ENCODE measurements at regions not wholly inside any gene's neighbourhood (a gene's known extent, or its start where the extent isn't known, plus 50 kb on each side); places are given as distances from the start of the nearest gene placed in this dataset.

GRCh38 chr9:78671785-78672184, 374.9 kb downstream of the PSAT1 start:
- no peak overlapping the region for H3K27ac ChIP-seq (ENCODE audit: insufficient read depth, low read depth, low read length, poor library complexity, severe bottlenecking)
- H3K9me3 ChIP-seq (ENCODE audit: control insufficient read depth, low read length) = no peaks in the 10 kb centered on the region
- WGBS, 2 experiments = 93 to 97% methylated on average over 2 of the region's 3 CpGs
- H3K4me3 ChIP-seq (ENCODE audit: insufficient read depth, low read depth, low read length) = no peak overlapping the region
- H3K36me3 ChIP-seq (ENCODE audit: control insufficient read depth, insufficient read depth, low read length) = no peaks in the 10 kb centered on the region
- no peaks in the 10 kb centered on the region for H3K27me3 ChIP-seq (ENCODE audit: control insufficient read depth, insufficient read depth, low read length, poor library complexity, severe bottlenecking)
- H3K4me1 ChIP-seq (ENCODE audit: control insufficient read depth, insufficient read depth, low read length) = no peaks in the 10 kb centered on the region

GRCh38 chr9:78674874-78675273, 377.9 kb downstream of the PSAT1 start:
- Histone ChIP-seq H3K4me3 (ENCODE audit: insufficient read depth, low read depth, low read length) (no peak overlapping the region), H3K9me3 (ENCODE audit: control insufficient read depth, low read length) (no peaks in the 10 kb centered on the region), H3K4me1 (ENCODE audit: control insufficient read depth, insufficient read depth, low read length) (no peaks in the 10 kb centered on the region), H3K27me3 (ENCODE audit: control insufficient read depth, insufficient read depth, low read length, poor library complexity, severe bottlenecking) (no peaks in the 10 kb centered on the region), H3K36me3 (ENCODE audit: control insufficient read depth, insufficient read depth, low read length) (no peaks in the 10 kb centered on the region), H3K27ac (ENCODE audit: insufficient read depth, low read depth, low read length, poor library complexity, severe bottlenecking) (no peak overlapping the region)
- WGBS, 2 experiments = 96 to 98% methylated on average over 2 of the region's 2 CpGs

GRCh38 chr9:78676009-78676408, 379.1 kb downstream of the PSAT1 start:
- no peaks in the 10 kb centered on the region for H3K36me3 ChIP-seq (ENCODE audit: control insufficient read depth, insufficient read depth, low read length)
- no peaks in the 10 kb centered on the region for H3K9me3 ChIP-seq (ENCODE audit: control insufficient read depth, low read length)
- H3K27ac ChIP-seq (ENCODE audit: insufficient read depth, low read depth, low read length, poor library complexity, severe bottlenecking) = no peak overlapping the region
- no peak overlapping the region for H3K4me3 ChIP-seq (ENCODE audit: insufficient read depth, low read depth, low read length)
- H3K4me1 ChIP-seq (ENCODE audit: control insufficient read depth, insufficient read depth, low read length) = peaks cover 5% of the 10 kb centered on the region
- WGBS, 2 experiments = 88 to 100% methylated on average over 2 of the region's 2 CpGs
- H3K27me3 ChIP-seq (ENCODE audit: control insufficient read depth, insufficient read depth, low read length, poor library complexity, severe bottlenecking) = no peaks in the 10 kb centered on the region

- Histone ChIP-seq H3K4me3 (ENCODE audit: insufficient read depth, low read depth, low read length) (no peak overlapping the region), H3K36me3 (ENCODE audit: control insufficient read depth, insufficient read depth, low read length) (no peaks in the 10 kb centered on the region), H3K4me1 (ENCODE audit: control insufficient read depth, insufficient read depth, low read length) (peaks cover 5% of the 10 kb centered on the region), H3K27me3 (ENCODE audit: control insufficient read depth, insufficient read depth, low read length, poor library complexity, severe bottlenecking) (no peaks in the 10 kb centered on the region), H3K9me3 (ENCODE audit: control insufficient read depth, low read length) (no peaks in the 10 kb centered on the region), H3K27ac (ENCODE audit: insufficient read depth, low read depth, low read length, poor library complexity, severe bottlenecking) (no peak overlapping the region)
Observed at GRCh38 chr9:78676623-78677022, 379.7 kb downstream of the PSAT1 start.

- Histone ChIP-seq H3K27me3 (ENCODE audit: control insufficient read depth, insufficient read depth, low read length, poor library complexity, severe bottlenecking) (no peaks in the 10 kb centered on the region), H3K4me1 (ENCODE audit: control insufficient read depth, insufficient read depth, low read length) (peaks cover 5% of the 10 kb centered on the region), H3K9me3 (ENCODE audit: control insufficient read depth, low read length) (no peaks in the 10 kb centered on the region), H3K27ac (ENCODE audit: insufficient read depth, low read depth, low read length, poor library complexity, severe bottlenecking) (no peak overlapping the region), H3K4me3 (ENCODE audit: insufficient read depth, low read depth, low read length) (no peak overlapping the region), H3K36me3 (ENCODE audit: control insufficient read depth, insufficient read depth, low read length) (no peaks in the 10 kb centered on the region)
- 92 to 98% methylated on average over 2 of the region's 2 CpGs for WGBS, 2 experiments
Observed at GRCh38 chr9:78677326-78677725, 380.4 kb downstream of the PSAT1 start.

- H3K36me3 ChIP-seq (ENCODE audit: control insufficient read depth, insufficient read depth, low read length) = no peaks in the 10 kb centered on the region
- no peaks in the 10 kb centered on the region for H3K9me3 ChIP-seq (ENCODE audit: control insufficient read depth, low read length)
- 73 to 100% methylated on average over 3 to 5 of the region's 5 CpGs for WGBS, 2 experiments
- H3K4me1 ChIP-seq (ENCODE audit: control insufficient read depth, insufficient read depth, low read length) = peaks cover 5% of the 10 kb centered on the region
- no peak overlapping the region for H3K27ac ChIP-seq (ENCODE audit: insufficient read depth, low read depth, low read length, poor library complexity, severe bottlenecking)
- H3K4me3 ChIP-seq (ENCODE audit: insufficient read depth, low read depth, low read length) = no peak overlapping the region
- H3K27me3 ChIP-seq (ENCODE audit: control insufficient read depth, insufficient read depth, low read length, poor library complexity, severe bottlenecking) = no peaks in the 10 kb centered on the region
Observed at GRCh38 chr9:78678877-78679276, 382.0 kb downstream of the PSAT1 start.

- Histone ChIP-seq H3K27me3 (ENCODE audit: control insufficient read depth, insufficient read depth, low read length, poor library complexity, severe bottlenecking) (no peaks in the 10 kb centered on the region), H3K36me3 (ENCODE audit: control insufficient read depth, insufficient read depth, low read length) (no peaks in the 10 kb centered on the region), H3K27ac (ENCODE audit: insufficient read depth, low read depth, low read length, poor library complexity, severe bottlenecking) (no peak overlapping the region), H3K4me1 (ENCODE audit: control insufficient read depth, insufficient read depth, low read length) (peaks cover 6% of the 10 kb centered on the region), H3K4me3 (ENCODE audit: insufficient read depth, low read depth, low read length) (no peak overlapping the region), H3K9me3 (ENCODE audit: control insufficient read depth, low read length) (no peaks in the 10 kb centered on the region)
- 83 to 89% methylated on average over 3 of the region's 3 CpGs for WGBS, 2 experiments
Observed at GRCh38 chr9:78680196-78680595, 383.3 kb downstream of the PSAT1 start.

- Histone ChIP-seq H3K27ac (ENCODE audit: insufficient read depth, low read depth, low read length, poor library complexity, severe bottlenecking) (no peak overlapping the region), H3K4me3 (ENCODE audit: insufficient read depth, low read depth, low read length) (no peak overlapping the region), H3K4me1 (ENCODE audit: control insufficient read depth, insufficient read depth, low read length) (peaks cover 10% of the 10 kb centered on the region), H3K9me3 (ENCODE audit: control insufficient read depth, low read length) (no peaks in the 10 kb centered on the region), H3K36me3 (ENCODE audit: control insufficient read depth, insufficient read depth, low read length) (no peaks in the 10 kb centered on the region), H3K27me3 (ENCODE audit: control insufficient read depth, insufficient read depth, low read length, poor library complexity, severe bottlenecking) (no peaks in the 10 kb centered on the region)
- 72 to 79% methylated on average over 5 of the region's 5 CpGs for WGBS, 2 experiments
Observed at GRCh38 chr9:78682216-78682615, 385.3 kb downstream of the PSAT1 start.

- Histone ChIP-seq H3K4me3 (ENCODE audit: insufficient read depth, low read depth, low read length) (no peak overlapping the region), H3K4me1 (ENCODE audit: control insufficient read depth, insufficient read depth, low read length) (peaks cover 4% of the 10 kb centered on the region), H3K27me3 (ENCODE audit: control insufficient read depth, insufficient read depth, low read length, poor library complexity, severe bottlenecking) (no peaks in the 10 kb centered on the region), H3K27ac (ENCODE audit: insufficient read depth, low read depth, low read length, poor library complexity, severe bottlenecking) (no peak overlapping the region), H3K36me3 (ENCODE audit: control insufficient read depth, insufficient read depth, low read length) (no peaks in the 10 kb centered on the region), H3K9me3 (ENCODE audit: control insufficient read depth, low read length) (no peaks in the 10 kb centered on the region)
- 100% methylated on average over 1 of the region's 1 CpG for WGBS, 2 experiments
Observed at GRCh38 chr9:78685471-78685870, 388.5 kb downstream of the PSAT1 start.

- H3K36me3 ChIP-seq (ENCODE audit: control insufficient read depth, insufficient read depth, low read length) = no peaks in the 10 kb centered on the region
- peaks cover 4% of the 10 kb centered on the region for H3K4me1 ChIP-seq (ENCODE audit: control insufficient read depth, insufficient read depth, low read length)
- no peak overlapping the region for H3K27ac ChIP-seq (ENCODE audit: insufficient read depth, low read depth, low read length, poor library complexity, severe bottlenecking)
- H3K9me3 ChIP-seq (ENCODE audit: control insufficient read depth, low read length) = no peaks in the 10 kb centered on the region
- WGBS, 2 experiments = no CpG with 5 or more reads among the region's 1 CpG
- H3K27me3 ChIP-seq (ENCODE audit: control insufficient read depth, insufficient read depth, low read length, poor library complexity, severe bottlenecking) = no peaks in the 10 kb centered on the region
- no peak overlapping the region for H3K4me3 ChIP-seq (ENCODE audit: insufficient read depth, low read depth, low read length)
Observed at GRCh38 chr9:78688796-78689195, 391.9 kb downstream of the PSAT1 start.

- Histone ChIP-seq H3K27ac (ENCODE audit: insufficient read depth, low read depth, low read length, poor library complexity, severe bottlenecking) (no peak overlapping the region), H3K36me3 (ENCODE audit: control insufficient read depth, insufficient read depth, low read length) (no peaks in the 10 kb centered on the region), H3K27me3 (ENCODE audit: control insufficient read depth, insufficient read depth, low read length, poor library complexity, severe bottlenecking) (no peaks in the 10 kb centered on the region), H3K4me1 (ENCODE audit: control insufficient read depth, insufficient read depth, low read length) (no peaks in the 10 kb centered on the region), H3K9me3 (ENCODE audit: control insufficient read depth, low read length) (no peaks in the 10 kb centered on the region), H3K4me3 (ENCODE audit: insufficient read depth, low read depth, low read length) (no peak overlapping the region)
- WGBS, 2 experiments = 90 to 92% methylated on average over 2 of the region's 2 CpGs
Observed at GRCh38 chr9:78691542-78691941, 394.6 kb downstream of the PSAT1 start.
